ENCODE measurements at regions not wholly inside any gene's neighbourhood (a gene's known extent, or its start where the extent isn't known, plus 50 kb on each side); places are given as distances from the start of the nearest gene placed in this dataset.

DNA sequence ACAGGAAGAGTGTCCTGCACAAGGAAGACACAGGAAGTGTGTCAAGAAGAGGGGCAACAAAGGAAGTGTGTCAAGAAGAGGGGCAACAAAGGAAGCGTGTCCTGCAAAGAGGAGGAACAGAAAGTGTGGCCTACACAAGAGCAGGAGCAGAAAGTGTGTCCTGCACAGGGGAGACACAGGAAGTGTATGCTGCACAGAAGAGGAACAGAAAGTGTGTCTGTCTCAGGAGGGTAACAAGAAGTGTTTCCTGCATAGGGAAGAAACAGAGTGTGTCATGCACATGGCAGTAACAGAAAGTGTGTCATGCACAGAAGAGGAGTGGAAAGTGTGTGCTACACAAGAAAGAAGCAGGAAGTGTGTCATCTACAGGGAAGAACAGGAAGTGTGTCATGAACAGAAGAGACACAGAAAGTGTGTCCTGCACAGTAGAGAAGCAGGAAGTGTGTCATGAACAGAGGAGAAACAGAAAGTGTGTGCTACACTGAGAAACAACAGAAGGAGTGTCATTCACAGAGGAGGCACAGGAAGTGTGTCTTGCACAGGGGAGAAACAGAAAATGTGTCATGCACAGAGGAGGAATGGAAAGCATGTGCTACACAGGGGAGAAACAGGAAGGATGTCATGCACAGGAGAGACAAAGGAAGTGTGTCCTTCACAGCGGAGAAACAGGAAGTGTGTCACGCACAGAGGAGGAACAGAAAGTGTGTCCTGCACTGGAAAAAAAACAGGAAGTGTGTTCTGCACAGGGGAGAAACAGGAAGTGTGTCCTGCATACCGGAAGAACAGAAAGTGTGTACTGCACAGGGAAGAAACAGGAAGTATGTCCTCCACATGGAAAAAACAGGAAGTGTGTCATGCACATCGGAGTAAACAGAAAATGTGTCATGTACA lies 526.4 kb upstream of the PRKX start:
- no peak overlapping the region for H3K4me3 ChIP-seq
- no peak overlapping the region for H3K27ac ChIP-seq

DNA sequence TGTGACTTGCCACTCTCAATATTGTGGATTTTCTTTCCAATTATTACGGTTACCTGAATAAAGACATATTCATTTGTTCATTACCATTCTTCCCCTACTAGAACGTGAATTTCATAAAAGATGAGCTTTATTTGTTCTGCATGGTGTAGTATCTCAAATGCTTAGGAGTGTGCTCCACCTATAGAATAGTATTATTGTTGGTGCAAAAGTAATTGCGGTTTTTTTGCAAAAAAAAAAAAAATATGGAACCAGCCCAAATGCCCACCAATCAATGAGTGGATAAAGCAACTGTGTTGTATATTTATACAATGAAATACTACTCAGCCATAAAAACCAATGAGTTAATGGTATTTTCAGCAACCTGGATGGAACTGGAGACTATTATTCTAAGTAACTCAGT lies 525.5 kb upstream of the PRKX start:
- H3K27ac ChIP-seq = no peak overlapping the region
- H3K4me3 ChIP-seq = no peak overlapping the region

DNA sequence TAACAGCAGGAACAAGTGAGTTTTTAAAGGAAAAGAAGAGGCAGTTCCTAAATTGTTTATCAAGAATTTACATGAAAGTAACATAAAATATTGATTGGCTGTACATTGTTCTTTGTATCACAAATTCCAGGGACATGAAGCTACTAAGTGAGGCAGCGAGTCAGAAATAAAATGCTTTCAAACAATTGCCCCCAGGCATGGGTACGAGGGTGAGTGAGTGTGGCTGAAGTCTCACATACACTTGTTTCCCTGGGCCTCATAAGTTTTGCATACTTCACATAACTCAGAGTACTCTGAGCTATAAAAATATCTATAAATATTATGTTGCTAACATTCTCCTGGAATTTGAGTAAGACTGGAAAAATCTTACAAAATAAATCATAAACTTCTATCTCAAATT lies 511.6 kb upstream of the PRKX start:
- no peak overlapping the region for H3K4me3 ChIP-seq
- H3K27ac ChIP-seq = no peak overlapping the region

DNA sequence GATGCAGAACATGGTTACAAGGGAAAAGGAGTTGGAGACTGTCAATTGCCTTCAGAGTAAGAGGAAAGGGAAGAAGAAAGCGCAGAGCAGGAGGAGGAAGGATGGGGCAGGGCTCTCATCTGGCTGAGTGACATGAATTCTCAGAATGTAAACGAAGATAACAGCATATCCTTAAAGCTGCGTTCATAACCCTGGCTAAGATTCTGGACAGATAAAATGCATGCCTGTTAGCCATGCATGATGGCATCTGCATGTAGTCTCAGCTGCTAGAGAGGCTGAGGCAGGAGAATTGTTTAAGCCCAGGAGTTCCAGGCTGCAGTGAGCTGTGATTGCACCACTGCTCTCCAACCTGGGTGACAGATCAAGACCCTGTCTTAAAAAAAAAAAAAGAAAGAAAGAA lies 493.5 kb upstream of the PRKX start:
- H3K4me3 ChIP-seq = no peak overlapping the region
- H3K27ac ChIP-seq = no peak overlapping the region

DNA sequence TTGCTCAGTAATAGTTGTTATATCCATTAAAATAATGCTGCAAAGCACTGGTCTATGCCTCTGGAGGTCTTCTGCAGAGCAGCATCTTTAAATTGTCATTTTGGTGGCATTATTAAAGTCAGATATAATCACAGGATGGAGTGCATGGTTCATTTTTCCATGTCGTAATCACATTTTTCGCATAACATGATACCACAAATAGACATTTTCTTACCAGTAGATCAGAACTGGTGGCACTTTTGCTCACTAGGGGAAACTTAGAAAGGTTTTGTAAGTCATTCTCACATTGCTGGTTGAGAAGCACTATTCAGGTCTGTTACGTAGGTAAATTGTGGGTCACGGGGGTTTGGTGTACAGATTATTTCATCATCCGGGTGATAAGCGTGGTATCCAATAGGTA lies 484.5 kb upstream of the PRKX start:
- no peak overlapping the region for H3K4me3 ChIP-seq
- H3K27ac ChIP-seq = no peak overlapping the region

DNA sequence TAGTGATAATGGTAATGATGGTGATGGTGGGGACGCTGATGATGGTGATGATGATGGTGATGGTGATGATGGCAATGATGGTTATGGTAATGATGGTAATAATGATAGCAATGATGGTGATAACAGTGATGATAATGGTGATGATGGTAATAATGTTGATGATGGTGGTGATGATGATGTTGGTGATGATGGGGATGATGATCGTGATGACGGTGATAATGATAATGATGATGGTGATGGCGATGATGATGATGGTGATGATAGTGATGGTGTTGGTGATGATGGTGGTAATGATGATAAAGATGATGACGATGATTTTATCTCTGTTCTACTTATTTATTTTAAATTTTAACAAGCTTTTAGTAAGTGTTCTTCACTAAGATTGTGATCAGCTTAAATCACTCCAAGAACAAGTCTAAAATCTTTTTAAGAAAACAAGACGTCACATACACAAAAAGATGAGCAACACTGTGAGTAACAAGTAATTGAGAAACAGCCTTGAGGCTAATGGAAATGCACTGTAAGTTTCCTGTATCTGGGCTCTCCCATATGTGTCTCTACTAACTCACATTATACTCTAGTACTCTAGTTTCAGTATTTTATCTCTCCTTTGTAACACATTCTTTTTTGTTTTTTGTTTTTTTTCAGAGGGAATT lies 480.2 kb upstream of the PRKX start:
- H3K27ac ChIP-seq = no peak overlapping the region

DNA sequence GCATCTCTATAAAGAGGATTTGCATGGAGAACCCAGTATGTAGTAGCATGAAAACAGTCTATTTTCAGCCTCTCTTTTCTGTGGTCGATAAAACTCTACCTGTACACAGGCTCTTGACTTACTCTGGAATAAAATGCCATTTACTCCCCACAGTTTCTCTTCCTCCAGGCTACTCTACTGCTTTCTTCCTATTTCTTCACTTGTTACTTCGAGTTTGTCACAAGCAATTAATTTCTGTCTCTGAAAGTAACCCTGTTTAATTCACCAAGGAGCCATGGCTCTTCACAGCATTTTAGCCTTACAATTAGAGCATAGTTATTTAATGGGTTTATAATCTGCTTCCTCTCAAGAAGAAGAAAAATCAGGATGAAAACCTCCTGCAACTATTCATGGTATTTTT lies 472.9 kb upstream of the PRKX start:
- no peak overlapping the region for H3K4me3 ChIP-seq

More for the DNA sequence above, 480.2 kb upstream of the PRKX start:
- H3K4me3 ChIP-seq = no peak overlapping the region

DNA sequence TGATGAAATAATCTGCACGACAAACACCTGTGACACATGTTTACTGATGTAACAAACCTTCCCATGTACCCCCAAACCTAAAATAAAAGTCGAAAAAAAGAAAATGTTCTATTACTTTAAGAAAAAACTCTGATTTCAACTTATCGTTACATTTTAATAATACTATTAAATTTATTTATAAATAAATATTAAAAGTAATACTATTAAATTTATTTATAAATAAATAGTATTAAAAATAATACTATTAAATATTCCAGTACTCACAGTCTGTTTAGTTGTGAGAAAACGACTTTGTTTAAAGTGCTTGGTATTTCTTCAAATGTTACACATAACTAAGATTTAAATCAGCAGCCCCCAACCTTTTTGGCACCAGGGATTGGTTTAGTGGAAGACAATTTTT lies 471.6 kb upstream of the PRKX start:
- Histone ChIP-seq H3K27ac (no peak overlapping the region), H3K4me3 (no peak overlapping the region)

More for the DNA sequence above, 472.9 kb upstream of the PRKX start:
- H3K27ac ChIP-seq = no peak overlapping the region

DNA sequence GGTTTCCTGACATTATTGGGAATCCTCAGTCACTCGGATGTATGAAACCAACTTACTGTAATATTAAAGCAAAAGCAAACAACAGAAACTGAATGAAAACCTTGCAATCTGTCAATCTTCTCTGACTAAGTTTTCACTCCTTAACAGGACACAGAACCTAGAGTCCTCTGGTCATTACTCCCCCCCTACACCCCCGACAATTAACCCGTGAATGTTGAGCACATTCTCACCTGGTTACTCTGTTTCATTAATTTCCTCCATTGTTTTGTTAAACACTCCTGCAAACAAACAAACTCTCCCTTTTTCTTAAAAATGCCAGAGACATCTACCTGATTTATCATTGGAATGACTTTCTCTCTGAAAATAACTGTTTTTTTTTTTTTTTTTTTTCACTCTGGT lies 469.0 kb upstream of the PRKX start:
- Histone ChIP-seq H3K27ac (no peak overlapping the region), H3K4me3 (no peak overlapping the region)

DNA sequence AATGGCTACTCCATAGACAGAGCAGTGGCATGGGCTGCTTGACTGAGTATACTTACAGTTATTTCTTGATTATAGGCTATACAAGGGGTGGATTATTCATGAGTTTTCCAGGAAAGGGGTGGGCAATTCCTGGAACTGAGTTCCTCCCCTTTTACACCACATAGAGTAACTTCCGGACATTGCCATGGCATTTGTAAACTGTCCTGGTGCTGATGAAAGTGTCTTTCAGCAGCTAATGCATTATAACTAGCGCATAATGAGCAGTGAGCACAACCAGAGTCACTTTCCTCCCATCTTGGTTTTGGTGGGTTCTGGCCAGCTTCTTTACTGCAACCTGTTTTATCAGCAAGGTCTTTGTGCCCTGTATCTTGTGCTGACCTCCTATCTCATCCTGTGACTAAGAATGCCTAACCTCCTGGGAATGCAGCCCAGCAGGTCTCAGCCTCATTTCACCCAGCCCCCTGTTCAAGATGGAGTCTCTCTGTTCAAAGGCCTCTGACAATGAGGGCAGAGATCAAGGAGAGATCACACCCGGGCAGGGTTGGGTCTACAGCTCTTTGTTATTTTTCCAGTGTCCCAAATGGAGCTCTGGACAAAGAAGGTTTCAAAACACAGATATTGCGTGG lies 468.4 kb upstream of the PRKX start:
- H3K4me3 ChIP-seq = no peak overlapping the region

DNA sequence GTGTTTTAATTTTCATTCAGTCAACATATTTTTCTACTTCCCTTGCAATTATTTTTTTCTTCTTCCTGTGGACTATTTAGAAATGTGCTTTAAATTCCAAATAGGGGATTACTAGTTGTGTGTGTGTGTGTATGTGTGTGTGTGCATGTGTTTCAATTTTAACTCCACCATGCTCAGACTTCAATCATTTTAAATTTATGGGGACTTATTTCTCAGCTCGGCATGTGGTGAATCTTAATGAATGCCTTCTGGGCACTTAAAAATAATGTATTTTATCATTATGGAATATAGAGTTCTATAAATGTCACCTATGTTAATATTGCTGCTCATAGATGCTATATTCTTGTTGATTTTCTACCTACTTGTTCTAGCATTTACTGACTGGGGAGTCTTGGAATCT lies 465.6 kb upstream of the PRKX start:
- H3K4me3 ChIP-seq = no peak overlapping the region
- no peak overlapping the region for H3K27ac ChIP-seq

More for the DNA sequence above, 468.4 kb upstream of the PRKX start:
- H3K27ac ChIP-seq = no peak overlapping the region

DNA sequence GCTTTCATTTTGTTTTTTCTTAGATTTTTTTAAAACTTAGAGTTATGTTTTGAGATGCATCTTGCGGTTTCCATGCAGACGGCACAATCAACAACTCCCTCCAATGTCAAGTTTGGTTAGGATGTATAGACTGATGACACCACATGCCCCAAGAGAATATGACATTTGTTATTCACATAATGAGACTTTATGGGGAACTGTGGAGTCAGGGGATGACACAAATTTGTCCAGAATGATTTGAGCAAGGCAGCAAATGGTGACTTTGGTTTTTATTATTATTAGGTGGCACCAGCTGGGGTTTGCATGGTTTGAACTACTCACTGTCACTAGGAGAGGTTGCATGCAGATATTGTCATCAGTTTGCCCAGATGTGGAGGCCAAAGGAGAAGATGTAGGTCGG lies 461.8 kb upstream of the PRKX start:
- no peak overlapping the region for H3K4me3 ChIP-seq
- H3K27ac ChIP-seq = no peak overlapping the region

DNA sequence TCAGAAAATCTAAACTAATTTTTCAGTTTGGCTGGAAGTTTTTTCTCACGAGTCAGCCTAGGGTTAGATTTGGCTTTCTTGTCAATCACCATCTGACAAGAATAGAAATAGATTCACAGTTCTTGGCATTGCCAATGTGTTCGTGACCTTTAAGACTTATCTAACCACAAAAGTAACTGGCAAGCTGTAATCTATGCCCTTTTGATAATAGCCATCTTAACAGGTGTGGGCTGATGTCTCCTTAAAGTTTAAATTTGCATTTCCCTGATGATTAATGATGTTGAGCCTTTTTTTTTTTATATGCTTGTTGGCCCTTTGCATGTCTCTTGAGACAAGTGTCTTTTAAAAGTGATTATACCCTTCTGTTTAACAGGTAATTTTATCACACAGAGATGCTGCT lies 460.3 kb upstream of the PRKX start:
- no peak overlapping the region for H3K4me3 ChIP-seq
- no peak overlapping the region for H3K27ac ChIP-seq

DNA sequence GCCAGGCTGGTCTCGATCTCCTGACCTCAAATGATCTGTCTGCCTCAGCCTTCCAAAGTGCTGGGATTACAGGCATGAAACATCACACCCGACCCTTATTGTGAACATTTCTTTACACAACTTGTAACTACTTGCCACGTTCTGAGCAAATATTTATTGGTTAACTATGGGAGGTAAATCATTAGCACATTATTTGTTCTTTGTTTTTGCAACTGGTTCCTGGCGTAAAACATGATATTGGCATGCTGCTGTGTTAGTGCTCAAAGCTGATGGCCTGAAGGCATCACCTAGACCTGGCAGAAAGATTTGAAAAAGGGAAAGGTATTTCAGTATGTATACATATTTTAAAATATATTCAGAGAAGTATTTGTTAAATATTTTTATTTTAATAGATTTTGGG lies 438.3 kb upstream of the PRKX start:
- Histone ChIP-seq H3K4me3 (no peak overlapping the region), H3K27ac (no peak overlapping the region)

DNA sequence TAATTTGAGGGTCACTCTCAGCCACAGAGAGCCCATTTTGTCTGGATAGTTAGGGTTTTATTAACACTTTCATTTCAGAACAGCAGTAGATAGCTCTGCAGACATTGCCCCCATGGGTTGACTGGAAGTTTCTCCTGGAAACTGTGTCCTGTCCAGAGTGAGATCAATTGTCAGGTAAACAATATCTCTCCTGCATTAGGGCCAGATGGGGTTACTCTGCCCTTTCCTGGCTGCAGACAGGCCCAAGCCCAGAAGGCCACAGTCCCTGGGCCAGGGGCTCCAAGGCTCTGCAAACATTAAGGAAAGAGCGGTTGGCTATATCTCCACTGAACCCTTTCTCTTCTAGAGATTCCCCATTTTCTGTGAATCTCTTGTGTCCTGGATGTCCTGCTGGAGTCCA lies 436.8 kb upstream of the PRKX start:
- no peak overlapping the region for H3K4me3 ChIP-seq
- no peak overlapping the region for H3K27ac ChIP-seq

DNA sequence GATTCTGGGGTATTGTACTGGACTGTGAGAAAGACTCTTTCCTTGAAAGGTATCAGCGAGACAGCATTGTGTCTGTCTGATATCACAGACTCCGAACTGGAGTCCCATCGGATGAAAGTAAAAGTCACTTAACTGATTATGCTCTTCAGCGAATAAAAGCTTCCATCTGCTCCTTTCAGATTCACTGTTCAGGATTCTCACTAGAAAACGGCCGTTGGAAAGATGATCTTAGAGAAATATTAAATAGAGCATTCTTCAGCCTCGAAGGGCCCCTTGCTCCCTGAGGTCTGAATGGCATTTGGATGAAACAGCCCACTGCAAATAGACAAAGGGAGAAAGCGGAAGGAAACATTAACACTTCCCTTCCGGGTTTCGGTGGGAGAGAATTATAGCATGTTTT lies 416.2 kb upstream of the PRKX start:
- no peak overlapping the region for H3K4me3 ChIP-seq

DNA sequence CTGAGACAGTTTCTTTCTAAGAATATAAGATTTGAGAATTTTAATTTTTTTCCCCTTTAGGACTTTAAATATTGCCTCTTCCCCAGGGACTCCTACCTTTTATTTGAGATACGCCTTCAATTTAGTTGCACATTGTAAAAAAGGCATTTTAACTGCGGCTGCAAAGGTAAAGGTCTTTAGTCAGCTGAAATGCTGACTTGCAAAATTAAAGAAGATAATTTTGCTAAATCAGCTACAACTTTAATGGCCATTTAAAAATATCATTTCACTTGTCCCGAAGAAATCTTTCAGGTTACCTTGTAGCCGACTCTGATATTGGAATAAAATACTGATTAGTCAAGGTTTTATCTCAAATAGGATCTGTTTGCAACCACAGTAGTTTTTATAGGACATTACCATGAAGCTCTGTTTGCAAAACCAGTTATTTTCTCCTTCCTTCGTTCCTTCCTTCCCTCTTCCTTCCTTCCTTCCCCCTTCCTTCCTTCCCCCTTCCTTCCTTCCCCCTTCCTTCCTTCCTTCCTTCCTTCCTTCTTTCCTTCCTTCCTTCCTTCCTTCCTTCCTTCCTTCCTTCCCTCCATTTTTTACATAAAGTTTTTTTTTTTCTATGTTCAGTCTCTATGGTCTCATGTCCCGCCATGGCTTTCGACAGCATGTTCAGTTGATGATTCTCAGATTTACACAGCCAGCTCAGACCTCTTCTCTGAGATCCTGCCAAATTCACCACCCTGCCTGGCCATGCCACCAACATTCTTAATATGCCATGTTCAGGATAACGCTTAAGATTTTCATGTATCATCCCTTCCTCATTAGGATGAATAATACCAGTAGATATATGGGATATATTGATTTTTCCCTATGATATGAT lies 405.4 kb upstream of the PRKX start:
- no peak overlapping the region for H3K27ac ChIP-seq
- H3K4me3 ChIP-seq = no peak overlapping the region

More for the DNA sequence above, 416.2 kb upstream of the PRKX start:
- H3K27ac ChIP-seq = no peak overlapping the region

DNA sequence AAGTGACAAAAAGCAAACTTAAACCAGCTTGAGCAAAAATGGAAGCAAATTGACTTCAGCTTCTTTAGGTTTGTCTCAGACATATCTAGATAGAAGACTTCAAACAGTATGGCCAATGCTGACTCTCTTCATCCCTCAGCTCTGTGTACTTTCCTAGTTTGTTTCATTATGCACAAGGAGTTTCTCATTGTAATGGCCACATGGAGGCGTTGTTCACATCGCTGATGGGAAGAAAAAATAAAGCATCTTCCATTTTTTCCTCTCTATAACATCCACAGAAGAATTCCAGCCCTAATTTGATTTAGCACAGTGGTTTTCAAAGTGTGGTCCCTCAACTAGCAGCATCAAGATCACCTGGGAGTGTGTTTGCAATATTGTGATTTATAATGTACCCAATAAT lies 397.5 kb upstream of the PRKX start:
- Histone ChIP-seq H3K27ac (no peak overlapping the region), H3K4me3 (no peak overlapping the region)

DNA sequence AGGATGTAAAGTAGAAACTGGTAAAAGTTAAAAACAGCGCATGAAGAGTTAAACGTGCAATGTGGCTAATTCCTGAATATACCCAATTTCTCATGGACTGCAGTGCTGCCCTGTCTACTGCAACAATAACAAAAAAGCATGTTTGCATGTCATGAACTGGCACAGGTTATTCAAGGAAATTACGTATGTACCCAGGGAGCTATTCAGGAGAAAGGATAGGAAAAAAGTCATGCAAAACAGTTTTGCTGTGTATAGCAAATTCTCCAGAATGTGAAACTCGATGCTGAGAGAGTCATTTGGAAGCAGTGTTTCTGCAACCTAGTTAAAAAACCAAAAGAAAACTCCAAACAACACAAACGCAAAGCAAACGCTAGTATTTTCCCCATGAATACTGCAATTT lies 381.5 kb upstream of the PRKX start:
- Histone ChIP-seq H3K27ac (no peak overlapping the region), H3K4me3 (no peak overlapping the region)
